ENCODE measurements at regions not wholly inside any gene's neighbourhood (a gene's known extent, or its start where the extent isn't known, plus 50 kb on each side); places are given as distances from the start of the nearest gene placed in this dataset.

DNA sequence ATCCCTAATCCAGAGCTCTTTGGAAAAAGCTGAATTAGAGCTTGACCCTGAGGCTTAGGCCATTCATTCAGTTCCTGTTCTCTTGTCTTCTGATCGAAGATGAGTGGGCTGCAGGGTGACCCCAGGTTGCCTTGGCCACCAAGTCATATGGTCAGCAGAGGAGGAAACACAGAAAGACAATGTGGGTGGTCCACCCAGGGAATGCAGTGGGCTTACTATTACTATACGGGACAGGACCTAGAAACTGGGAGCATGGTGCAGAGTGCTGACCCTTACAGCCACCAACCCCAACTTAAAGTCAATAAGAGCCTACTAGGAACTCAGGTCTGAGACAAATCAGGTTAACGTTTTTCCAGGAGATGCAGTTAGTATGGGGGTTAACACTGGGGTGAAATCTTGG, 200.5 kb downstream of the HERPUD2 start:
- TF ChIP-seq POLR2A (IDR thresholded peaks at IDR 0.05) = no peak
- TF ChIP-seq CTCF (IDR thresholded peaks at IDR 0.05 in 4 of 5, conservative IDR thresholded peaks at IDR 0.05 in 1 of 5) = no peak

Data from gastrocnemius medialis (tissue), 4 donors.